Pancreas (tissue), 10 donors: ENCODE measurements at regions not wholly inside any gene's neighbourhood (a gene's known extent, or its start where the extent isn't known, plus 50 kb on each side); places are given as distances from the start of the nearest gene placed in this dataset.
A peak's percentile ranks its signal among the peaks of the same experiment; 100 is the strongest.

Experiments used
- ATAC-seq, 4 donors: fragments of 200-7000 bp; cut with Tn5 transposase; one replicate each; pipeline versions ENCODE4 v1.8.0 to v1.9.1; 2020; ENCODE audit warnings: mild to moderate bottlenecking in 4 of 4, moderate library complexity in 4 of 4
- DNase-seq, 6 donors: peaks; one replicate each; pipeline ENCODE4 v3.0.0-alpha.2; 2020
- FAIRE-seq: peaks from 2 replicates; lab custom pipeline; 2012; peaks lifted over from hg19 to GRCh38; lab: Jason Lieb, UNC
- H3K27ac ChIP-seq, 4 donors: fragments of 200-600 bp; sonication (generic); 1 replicate in 3 of 4; 2 replicates in 1 of 4; pipeline versions ENCODE4 v1.5.0 to v1.8.0; 2020
- H3K27me3 ChIP-seq, 4 donors: fragments of 200-600 bp; one replicate each; pipeline ENCODE4 v1.8.0; 2021
- H3K36me3 ChIP-seq, 3 donors: fragments of 200-600 bp; sonication (generic) in 1 of 3; one replicate each; pipeline versions ENCODE4 v1.5.0 to v1.8.0; 2020 to 2021
- H3K4me1 ChIP-seq, 3 donors: fragments of 200-600 bp; one replicate each; pipeline ENCODE4 v1.8.0; 2021
- H3K4me3 ChIP-seq, 4 donors: fragments of 200-600 bp; sonication (generic) in 2 of 4; one replicate each; pipeline versions ENCODE4 v1.5.0 to v1.8.0; 2020 to 2021
- H3K9me3 ChIP-seq, 4 donors: fragments of 200-600 bp; one replicate each; pipeline ENCODE4 v1.8.0; 2021
- CTCF ChIP-seq, 4 donors: fragments of 200-600 bp; sonication (generic) in 3 of 4; IDR thresholded peaks; one replicate each; pipeline versions ENCODE4 v1.5.0 to v1.8.0; 2021; ENCODE audit warnings: antibody characterized with exemption in 4 of 4
- WGBS, 2 donors: extraction: QIAGEN DNeasy Blood & Tissue Kit; methylation state at CpG; one replicate each; pipeline ENCODE4 v1.1.7; 2013; 5-methylcytosine and 5-hydroxymethylcytosine counted together
- intact Hi-C, 3 donors: fragments of 100-400 bp; cut with DNase I; formaldehyde crosslinking; loops; one replicate each; pipeline versions ENCODE4 v1.11.1 to v1.14.2; 2022
- donor health status: healthy with polysubstance abuse.
- donor health status: DM: no; HTN: no; CAD: no; lungs with moderate emphysema.
- donor health status: DM: no; HTN: no; CAD: no.
- donor health status: control.
- donor health status: control.
- donor health status: Bipolar disorder and iron deficiency.
- donor health status: DM: yes; HTN: yes; CAD: no.
- donor health status: DM: no; HTN: no; CAD: no.
- donor health status: DM: no; HTN: no; CAD: no.
- donor health status: DM: yes; HTN: yes; CAD: no.

- Histone ChIP-seq H3K36me3 (no peaks in the 10 kb centered on the region), H3K4me1 (peaks cover 0 to 8% (median 7%) of the 10 kb centered on the region in 3 donors), H3K4me3 (no peak overlapping the region), H3K9me3 (no peaks in the 10 kb centered on the region), H3K27ac (no peak overlapping the region), H3K27me3 (no peaks in the 10 kb centered on the region)
- intact Hi-C loops = no loop called here
- ATAC-seq (no peak), DNase-seq (peak in 2 of 6 donors; percentile 11 to 30), FAIRE-seq (no peak)
- 68 to 69% methylated on average over 10 of the region's 10 CpGs for WGBS, 2 donors
- no peak for TF ChIP-seq CTCF (IDR thresholded peaks at IDR 0.05)
These were observed 122.6 kb upstream of the MEF2A start for GRCh38 chr15:99443056-99443756.

GRCh38 chr15:99443768-99444446 lies 121.9 kb upstream of the MEF2A start:
- WGBS, 2 donors = 79 to 84% methylated on average over 13 of the region's 13 CpGs
- H3K4me1 ChIP-seq = peaks cover 0 to 8% (median 7%) of the 10 kb centered on the region in 3 donors
- TF ChIP-seq CTCF (IDR thresholded peaks at IDR 0.05) = no peak
- intact Hi-C loops = no loop called here
- no peak overlapping the region for H3K27ac ChIP-seq
- H3K9me3 ChIP-seq = no peaks in the 10 kb centered on the region
- no peak for FAIRE-seq
- H3K36me3 ChIP-seq = no peaks in the 10 kb centered on the region
- no peak for ATAC-seq
- DNase-seq = peak in 1 of 6 donors; percentile 36
- H3K4me3 ChIP-seq = no peak overlapping the region
- H3K27me3 ChIP-seq = no peaks in the 10 kb centered on the region

GRCh38 chr15:99445272-99445850 lies 120.4 kb upstream of the MEF2A start:
- no peak for FAIRE-seq
- no peak for ATAC-seq
- Histone ChIP-seq H3K4me1 (peaks cover 0 to 8% (median 7%) of the 10 kb centered on the region in 3 donors), H3K27me3 (no peaks in the 10 kb centered on the region), H3K4me3 (no peak overlapping the region), H3K36me3 (no peaks in the 10 kb centered on the region), H3K9me3 (no peaks in the 10 kb centered on the region), H3K27ac (no peak overlapping the region)
- 72 to 74% methylated on average over 10 of the region's 10 CpGs for WGBS, 2 donors
- TF ChIP-seq CTCF (IDR thresholded peaks at IDR 0.05) = no peak
- DNase-seq = no peak
- intact Hi-C loops = no loop called here

- 45 to 53% methylated on average over 32 to 35 of the region's 35 CpGs for WGBS, 2 donors
- peaks cover 0 to 8% (median 6%) of the 10 kb centered on the region in 3 donors for H3K4me1 ChIP-seq
- H3K4me3 ChIP-seq = peak overlapping the region in 1 of 4 donors; percentile 18
- intact Hi-C loops = no loop called here
- TF ChIP-seq CTCF (IDR thresholded peaks at IDR 0.05) = no peak
- DNase-seq (peak in 1 of 6 donors; percentile 56), FAIRE-seq (no peak), ATAC-seq (peak in 3 of 4 donors; percentile 39 to 55 (median 45))
- no peak overlapping the region for H3K27ac ChIP-seq
- no peaks in the 10 kb centered on the region for H3K36me3 ChIP-seq
- no peaks in the 10 kb centered on the region for H3K27me3 ChIP-seq
- H3K9me3 ChIP-seq = no peaks in the 10 kb centered on the region
These were observed 119.0 kb upstream of the MEF2A start for GRCh38 chr15:99446565-99447496.
